Fibroblast of lung (primary cell): ENCODE measurements at regions not wholly inside any gene's neighbourhood (a gene's known extent, or its start where the extent isn't known, plus 50 kb on each side); places are given as distances from the start of the nearest gene placed in this dataset.

Experiments used
- CTCF ChIP-seq, 2 donors: IDR thresholded peaks in 1 of 2; conservative IDR thresholded peaks in 1 of 2; 1 replicate in 1 of 2; 2 replicates in 1 of 2; pipeline ENCODE4 v1.5.1; 2011 to 2012; ENCODE audit warnings: low read length in 2 of 2, control low read depth in 1 of 2, inconsistent platforms in 1 of 2, low read depth in 1 of 2, mild to moderate bottlenecking in 1 of 2
- EZH2 ChIP-seq: IDR thresholded peaks from 2 replicates; pipeline ENCODE4 v1.5.1; 2012; ENCODE audit warnings: low read length, control low read depth, mild to moderate bottlenecking; ENCODE audit errors: missing control alignments

GRCh38 chr3:98645039-98645438 lies 51.6 kb upstream of the CPOX start:
- no peak for TF ChIP-seq CTCF (conservative IDR thresholded peaks at IDR 0.05 in 1 of 2, IDR thresholded peaks at IDR 0.05 in 1 of 2; ENCODE audit: low read depth in 1 of 2, low read length in 2 of 2)
- TF ChIP-seq EZH2: no peak
